HG03139 (cell line): ENCODE measurements at regions not wholly inside any gene's neighbourhood (a gene's known extent, or its start where the extent isn't known, plus 50 kb on each side); places are given as distances from the start of the nearest gene placed in this dataset.

Experiments
- ATAC-seq: cut with Tn5 transposase; IDR thresholded peaks from one replicate; pipeline ENCODE4 v1.9.1; 2021; ENCODE audit not compliant: unreplicated experiment

GRCh38 chr2:41434991-41435390 is 612.8 kb upstream of the PKDCC start:
- ATAC-seq: no peak

GRCh38 chr2:41441958-41442357 is 605.9 kb upstream of the PKDCC start:
- no peak for ATAC-seq

GRCh38 chr2:41445865-41446264 is 602.0 kb upstream of the PKDCC start:
- no peak for ATAC-seq

- ATAC-seq: no peak
Observed at GRCh38 chr2:41446266-41446665, 601.6 kb upstream of the PKDCC start.

GRCh38 chr2:41448221-41448620 is 599.6 kb upstream of the PKDCC start:
- no peak for ATAC-seq

GRCh38 chr2:41457026-41457425 is 590.8 kb upstream of the PKDCC start:
- no peak for ATAC-seq

GRCh38 chr2:41460661-41461060 is 587.2 kb upstream of the PKDCC start:
- ATAC-seq: no peak

- ATAC-seq: no peak
Observed at GRCh38 chr2:41464395-41464794, 583.4 kb upstream of the PKDCC start.

- ATAC-seq: no peak
Observed at GRCh38 chr2:41475959-41476358, 571.9 kb upstream of the PKDCC start.

- no peak for ATAC-seq
Observed at GRCh38 chr2:41482659-41483058, 565.2 kb upstream of the PKDCC start.

GRCh38 chr2:41483226-41483625 is 564.6 kb upstream of the PKDCC start:
- no peak for ATAC-seq

- no peak for ATAC-seq
Observed at GRCh38 chr2:41483982-41484857, 563.6 kb upstream of the PKDCC start.

GRCh38 chr2:41484858-41485234 is 563.0 kb upstream of the PKDCC start:
- ATAC-seq: no peak

GRCh38 chr2:41486948-41487347 is 560.9 kb upstream of the PKDCC start:
- ATAC-seq: no peak

- no peak for ATAC-seq
Observed at GRCh38 chr2:41488888-41489287, 558.9 kb upstream of the PKDCC start.

GRCh38 chr2:41489638-41490037 is 558.2 kb upstream of the PKDCC start:
- ATAC-seq: no peak

- ATAC-seq: no peak
Observed at GRCh38 chr2:41495050-41495449, 552.8 kb upstream of the PKDCC start.

GRCh38 chr2:41496908-41497307 is 550.9 kb upstream of the PKDCC start:
- ATAC-seq: no peak

GRCh38 chr2:41498781-41499180 is 549.0 kb upstream of the PKDCC start:
- no peak for ATAC-seq

- ATAC-seq: no peak
Observed at GRCh38 chr2:41500895-41501294, 546.9 kb upstream of the PKDCC start.

- no peak for ATAC-seq
Observed at GRCh38 chr2:41502752-41503151, 545.1 kb upstream of the PKDCC start.

- ATAC-seq: no peak
Observed at GRCh38 chr2:41504532-41504931, 543.3 kb upstream of the PKDCC start.

GRCh38 chr2:41510108-41510507 is 537.7 kb upstream of the PKDCC start:
- ATAC-seq: no peak
